CD4-positive, alpha-beta T cell (primary cell): ENCODE measurements at regions not wholly inside any gene's neighbourhood (a gene's known extent, or its start where the extent isn't known, plus 50 kb on each side); places are given as distances from the start of the nearest gene placed in this dataset.
"Not testable (repeated sequence)": the region's sequence is repeated elsewhere in the genome, so short reads cannot be mapped to it uniquely, and the experiment has no call there.

Source experiments
- ATAC-seq: fragments of 200-7000 bp; cut with Tn5 transposase; one replicate; pipeline ENCODE4 v1.10.0; 2022; ENCODE audit warnings: mild to moderate bottlenecking; ENCODE audit not compliant: poor library complexity
- CTCF ChIA-PET: fragments of 350-600 bp; sonication (Branson Sonifier 250); formaldehyde crosslinking; loops from one replicate; lab custom pipeline; 2021; ENCODE audit warnings: antibody characterized with exemption, inconsistent platforms; lab: Charles Lee
- POLR2A ChIA-PET: fragments of 350-600 bp; sonication (Branson Sonifier 250); formaldehyde crosslinking; loops from one replicate; lab custom pipeline; 2021; ENCODE audit warnings: antibody characterized with exemption, inconsistent platforms; lab: Charles Lee
- DNase-seq, 14 experiments: peaks; one replicate each; pipeline ENCODE4 v3.0.0-alpha.2; 2013 to 2020; ENCODE audit warnings: mixed read lengths in 2 of 14
- H3K27ac ChIP-seq, 2 donors: one replicate each; pipeline versions ENCODE4 v1.5.1 to v1.7.0; 2013; ENCODE audit warnings: low read length in 2 of 2, low read depth in 1 of 2, mild to moderate bottlenecking in 1 of 2
- H3K27me3 ChIP-seq, 2 experiments: 1 replicate in 1 of 2; 2 replicates in 1 of 2; pipeline versions ENCODE4 v1.6.1 to v1.7.0; 2013; ENCODE audit warnings: low read length in 2 of 2, control low read depth in 1 of 2, mild to moderate bottlenecking in 1 of 2, moderate library complexity in 1 of 2; ENCODE audit not compliant: insufficient read depth in 2 of 2, control insufficient read depth in 1 of 2
- H3K36me3 ChIP-seq: one replicate; pipeline ENCODE4 v1.6.1; 2013; ENCODE audit warnings: low read length, control low read depth; ENCODE audit not compliant: insufficient read depth
- H3K4me1 ChIP-seq: one replicate; pipeline ENCODE4 v1.6.1; 2013; ENCODE audit warnings: low read length, control low read depth; ENCODE audit not compliant: insufficient read depth
- H3K4me3 ChIP-seq: one replicate; pipeline ENCODE4 v1.5.1; 2013; ENCODE audit warnings: mild to moderate bottlenecking, low read length, moderate library complexity
- H3K9me3 ChIP-seq, 2 experiments: 1 replicate in 1 of 2; 2 replicates in 1 of 2; pipeline versions ENCODE4 v1.6.1 to v1.7.0; 2013; ENCODE audit warnings: low read length in 2 of 2, mild to moderate bottlenecking in 2 of 2, control low read depth in 1 of 2, moderate library complexity in 1 of 2; ENCODE audit not compliant: control insufficient read depth in 1 of 2, insufficient read depth in 1 of 2
- H3K27ac Mint-ChIP-seq: one replicate; pipeline ENCODE4 v1.8.0; 2020; ENCODE audit warnings: mixed read lengths
- H3K27me3 Mint-ChIP-seq: one replicate; pipeline ENCODE4 v1.8.0; 2021; ENCODE audit warnings: mixed read lengths
- H3K36me3 Mint-ChIP-seq: one replicate; pipeline ENCODE4 v1.8.0; 2021; ENCODE audit warnings: low read depth, mixed read lengths
- H3K4me1 Mint-ChIP-seq: one replicate; pipeline ENCODE4 v1.8.0; 2021; ENCODE audit warnings: low read depth, mixed read lengths
- H3K4me3 Mint-ChIP-seq: one replicate; pipeline ENCODE4 v1.8.0; 2020; ENCODE audit warnings: mild to moderate bottlenecking, mixed read lengths
- H3K9me3 Mint-ChIP-seq: one replicate; pipeline ENCODE4 v1.8.0; 2020; ENCODE audit warnings: mixed read lengths
- CTCF ChIP-seq: fragments of 200-600 bp; IDR thresholded peaks from one replicate; pipeline ENCODE4 v1.8.0; 2022; ENCODE audit warnings: antibody characterized with exemption, mild to moderate bottlenecking
- intact Hi-C, 2 experiments: fragments of 100-400 bp; cut with DNase I in 1 of 2; cut with micrococcal nuclease in 1 of 2; formaldehyde crosslinking; loops; one replicate each; pipeline versions ENCODE4 v1.15.1 to v1.9.0; 2023 to 2025; cut with DNase I, micrococcal nuclease

GRCh38 chr2:13353083-13353482, 636.3 kb downstream of the TRIB2 start:
- H3K27ac Mint-ChIP-seq: no peak overlapping the region
- H3K36me3 Mint-ChIP-seq: no peaks in the 10 kb centered on the region

GRCh38 chr2:13354031-13354430, 637.3 kb downstream of the TRIB2 start:
- Histone ChIP-seq H3K27ac (no peak overlapping the region), H3K27me3 (no peaks in the 10 kb centered on the region), H3K4me3 (no peak overlapping the region), H3K4me1 (no peaks in the 10 kb centered on the region), H3K9me3 (peaks cover 0 to under 1% of the 10 kb centered on the region in 2 experiments), H3K36me3 (no peaks in the 10 kb centered on the region)
- no peak for ATAC-seq
- Mint-ChIP-seq H3K4me1 (no peaks in the 10 kb centered on the region), H3K27ac (no peak overlapping the region), H3K9me3 (peaks cover 2% of the 10 kb centered on the region), H3K4me3 (no peak overlapping the region), H3K27me3 (no peaks in the 10 kb centered on the region), H3K36me3 (no peaks in the 10 kb centered on the region)
- POLR2A ChIA-PET: no interaction called here
- TF ChIP-seq CTCF: no peak
- DNase-seq: no peak
- CTCF ChIA-PET: no interaction called here
- intact Hi-C loops: no loop called here

More at GRCh38 chr2:13353083-13353482, 636.3 kb downstream of the TRIB2 start:
- H3K27me3 ChIP-seq: no peaks in the 10 kb centered on the region
- ChIA-PET CTCF (no interaction called here), POLR2A (no interaction called here)
- Mint-ChIP-seq H3K4me3 (no peak overlapping the region), H3K9me3 (peaks cover 2% of the 10 kb centered on the region), H3K27me3 (no peaks in the 10 kb centered on the region), H3K4me1 (no peaks in the 10 kb centered on the region)
- H3K4me1 ChIP-seq: no peaks in the 10 kb centered on the region
- intact Hi-C loops: no loop called here
- H3K36me3 ChIP-seq: no peaks in the 10 kb centered on the region
- no peak overlapping the region for H3K27ac ChIP-seq
- ATAC-seq: no peak
- DNase-seq: no peak
- no peak overlapping the region for H3K4me3 ChIP-seq
- H3K9me3 ChIP-seq: no peaks in the 10 kb centered on the region
- no peak for TF ChIP-seq CTCF

- H3K9me3 Mint-ChIP-seq, H3K4me1 Mint-ChIP-seq, ATAC-seq, H3K27me3 ChIP-seq, H3K27ac Mint-ChIP-seq, H3K36me3 ChIP-seq, H3K4me1 ChIP-seq, H3K27ac ChIP-seq, H3K4me3 ChIP-seq, H3K27me3 Mint-ChIP-seq, POLR2A ChIA-PET, H3K4me3 Mint-ChIP-seq, H3K9me3 ChIP-seq, H3K36me3 Mint-ChIP-seq, CTCF ChIA-PET, intact Hi-C loops, DNase-seq: not testable (repeated sequence)
Measured at GRCh38 chr2:13381928-13382327, 665.2 kb downstream of the TRIB2 start.

GRCh38 chr2:13389172-13389571, 672.4 kb downstream of the TRIB2 start:
- CTCF ChIA-PET, H3K27ac Mint-ChIP-seq, H3K4me3 Mint-ChIP-seq, H3K36me3 Mint-ChIP-seq, DNase-seq, H3K4me1 ChIP-seq, H3K4me3 ChIP-seq, ATAC-seq, H3K9me3 ChIP-seq, POLR2A ChIA-PET, H3K27me3 Mint-ChIP-seq, H3K36me3 ChIP-seq, H3K9me3 Mint-ChIP-seq, H3K27ac ChIP-seq, H3K4me1 Mint-ChIP-seq, intact Hi-C loops, H3K27me3 ChIP-seq: not testable (repeated sequence)
